ENCODE measurements at regions not wholly inside any gene's neighbourhood (a gene's known extent, or its start where the extent isn't known, plus 50 kb on each side); places are given as distances from the start of the nearest gene placed in this dataset.

GRCh38 chr15:23846218-23846617, 159.1 kb upstream of the NDN start:
- Histone ChIP-seq H2AFZ (ENCODE audit: control insufficient read depth, low read depth, low read length) (no peak overlapping the region), H3K4me2 (ENCODE audit: control insufficient read depth, insufficient read depth) (no peak overlapping the region), H3K27me3 (replicated peaks in 1 of 2; ENCODE audit: control insufficient read depth in 2 of 2, insufficient read depth in 2 of 2, low read length in 1 of 2) (no peaks in the 10 kb centered on the region), H3K4me1 (ENCODE audit: control insufficient read depth, insufficient read depth, low read length) (no peaks in the 10 kb centered on the region), H3K4me3 (no peak overlapping the region), H3K36me3 (ENCODE audit: control insufficient read depth in 2 of 2, insufficient read depth in 2 of 2, low read length in 1 of 2) (no peaks in the 10 kb centered on the region), H3K9ac (ENCODE audit: control insufficient read depth, insufficient read depth, low read length) (no peak overlapping the region), H4K20me1 (ENCODE audit: control insufficient read depth, insufficient read depth) (no peaks in the 10 kb centered on the region), H3K9me3 (replicated peaks; ENCODE audit: control insufficient read depth, insufficient read depth, low read length) (no peaks in the 10 kb centered on the region; the same call in 2 of the 3 replicates), H3K79me2 (ENCODE audit: control insufficient read depth, insufficient read depth, low read length) (no peaks in the 10 kb centered on the region), H3K27ac (ENCODE audit: control insufficient read depth, insufficient read depth) (no peak overlapping the region)
- WGBS (ENCODE audit: insufficient coverage, insufficient replicate concordance, low lambda C conversion rate, missing lambda C conversion rate): 21% methylated on average over 3 of the region's 3 CpGs
- in situ Hi-C loops (cut with MboI): no loop called here
- CTCF ChIA-PET: no interaction called here
- SMC1A ChIA-PET (ENCODE audit: uncharacterized antibody, unreplicated experiment): no interaction called here
- RAD21 ChIA-PET (ENCODE audit: unreplicated experiment): no interaction called here
- FAIRE-seq (no peak), ATAC-seq (no peak), DNase-seq (ENCODE audit: low read depth, low spot score) (no peak)
- BruUV-seq (replicated peaks): no TSS peak
- POLR2A ChIA-PET: no interaction called here
- intact Hi-C loops (cut with micrococcal nuclease; ENCODE audit: unreplicated experiment): no loop called here
- TF ChIP-seq CEBPZ (IDR thresholded peaks at IDR 0.05; ENCODE audit: low read depth, low read length): no peak
- TF ChIP-seq KLF5 (IDR thresholded peaks at IDR 0.05; ENCODE audit: partially characterized antibody): no peak
- no peak for TF ChIP-seq ZBTB4 (CRISPR knock-in tag; IDR thresholded peaks at IDR 0.05)
- no peak for TF ChIP-seq ZBTB11 (CRISPR knock-in tag; IDR thresholded peaks at IDR 0.05)
- no peak for TF ChIP-seq CREB1 (IDR thresholded peaks at IDR 0.05; ENCODE audit: low read depth)
- no peak for TF ChIP-seq MTA2 (IDR thresholded peaks at IDR 0.05; ENCODE audit: low read depth)
- no peak for TF ChIP-seq HDGF (IDR thresholded peaks at IDR 0.05)
- TF ChIP-seq MTA3 (IDR thresholded peaks at IDR 0.05; ENCODE audit: borderline replicate concordance, low read length): no peak
- TF ChIP-seq MYB (IDR thresholded peaks at IDR 0.05; ENCODE audit: borderline replicate concordance, low read depth, low read length): no peak
- no peak for TF ChIP-seq JUND (IDR thresholded peaks at IDR 0.05; ENCODE audit: low read depth, low read length)
- TF ChIP-seq ATF2 (IDR thresholded peaks at IDR 0.05; ENCODE audit: low read length): no peak
- no peak for TF ChIP-seq PAX5 (IDR thresholded peaks at IDR 0.05; ENCODE audit: borderline replicate concordance, low read depth, low read length)
- no peak for TF ChIP-seq SMAD5 (IDR thresholded peaks at IDR 0.05; ENCODE audit: low read depth)
- TF ChIP-seq FOXK2 (IDR thresholded peaks at IDR 0.05): no peak
- TF ChIP-seq ZNF274 (IDR thresholded peaks at IDR 0.05; ENCODE audit: insufficient read depth, insufficient read length): no peak

Data from GM12878 (cell line).